ENCODE measurements at regions not wholly inside any gene's neighbourhood (a gene's known extent, or its start where the extent isn't known, plus 50 kb on each side); places are given as distances from the start of the nearest gene placed in this dataset.

DNA sequence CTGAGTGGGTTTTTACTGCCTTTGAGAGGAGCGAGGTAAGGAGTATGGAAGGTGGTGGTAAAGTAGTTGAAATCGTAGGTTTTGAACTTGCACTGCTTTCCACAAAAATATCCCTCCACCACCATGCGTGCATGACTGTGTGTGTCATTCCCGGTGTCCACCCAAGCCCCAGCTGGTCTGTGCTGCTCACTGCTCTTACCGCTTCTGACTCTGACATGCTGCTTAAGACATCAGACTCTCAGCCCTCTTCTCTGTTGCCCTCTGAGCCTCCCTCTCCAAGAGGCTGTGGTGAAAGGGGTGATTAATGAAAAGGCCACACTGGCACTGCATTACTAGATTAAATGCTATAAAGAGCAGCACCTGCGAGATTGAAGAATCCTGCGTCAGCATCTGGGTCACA lies 128.7 kb downstream of the SPATA19 start:
- no peak for TF ChIP-seq EZH2phosphoT487 (IDR thresholded peaks at IDR 0.05; ENCODE audit: borderline replicate concordance, low read depth, low read length)
- TF ChIP-seq, protein P1, sequence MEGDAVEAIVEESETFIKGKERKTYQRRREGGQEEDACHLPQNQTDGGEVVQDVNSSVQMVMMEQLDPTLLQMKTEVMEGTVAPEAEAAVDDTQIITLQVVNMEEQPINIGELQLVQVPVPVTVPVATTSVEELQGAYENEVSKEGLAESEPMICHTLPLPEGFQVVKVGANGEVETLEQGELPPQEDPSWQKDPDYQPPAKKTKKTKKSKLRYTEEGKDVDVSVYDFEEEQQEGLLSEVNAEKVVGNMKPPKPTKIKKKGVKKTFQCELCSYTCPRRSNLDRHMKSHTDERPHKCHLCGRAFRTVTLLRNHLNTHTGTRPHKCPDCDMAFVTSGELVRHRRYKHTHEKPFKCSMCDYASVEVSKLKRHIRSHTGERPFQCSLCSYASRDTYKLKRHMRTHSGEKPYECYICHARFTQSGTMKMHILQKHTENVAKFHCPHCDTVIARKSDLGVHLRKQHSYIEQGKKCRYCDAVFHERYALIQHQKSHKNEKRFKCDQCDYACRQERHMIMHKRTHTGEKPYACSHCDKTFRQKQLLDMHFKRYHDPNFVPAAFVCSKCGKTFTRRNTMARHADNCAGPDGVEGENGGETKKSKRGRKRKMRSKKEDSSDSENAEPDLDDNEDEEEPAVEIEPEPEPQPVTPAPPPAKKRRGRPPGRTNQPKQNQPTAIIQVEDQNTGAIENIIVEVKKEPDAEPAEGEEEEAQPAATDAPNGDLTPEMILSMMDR (conservative IDR thresholded peaks at IDR 0.05; ENCODE audit: low read length) = no peak

Measured in OCI-LY7 (cell line).